ENCODE measurements at regions not wholly inside any gene's neighbourhood (a gene's known extent, or its start where the extent isn't known, plus 50 kb on each side); places are given as distances from the start of the nearest gene placed in this dataset.

DNA sequence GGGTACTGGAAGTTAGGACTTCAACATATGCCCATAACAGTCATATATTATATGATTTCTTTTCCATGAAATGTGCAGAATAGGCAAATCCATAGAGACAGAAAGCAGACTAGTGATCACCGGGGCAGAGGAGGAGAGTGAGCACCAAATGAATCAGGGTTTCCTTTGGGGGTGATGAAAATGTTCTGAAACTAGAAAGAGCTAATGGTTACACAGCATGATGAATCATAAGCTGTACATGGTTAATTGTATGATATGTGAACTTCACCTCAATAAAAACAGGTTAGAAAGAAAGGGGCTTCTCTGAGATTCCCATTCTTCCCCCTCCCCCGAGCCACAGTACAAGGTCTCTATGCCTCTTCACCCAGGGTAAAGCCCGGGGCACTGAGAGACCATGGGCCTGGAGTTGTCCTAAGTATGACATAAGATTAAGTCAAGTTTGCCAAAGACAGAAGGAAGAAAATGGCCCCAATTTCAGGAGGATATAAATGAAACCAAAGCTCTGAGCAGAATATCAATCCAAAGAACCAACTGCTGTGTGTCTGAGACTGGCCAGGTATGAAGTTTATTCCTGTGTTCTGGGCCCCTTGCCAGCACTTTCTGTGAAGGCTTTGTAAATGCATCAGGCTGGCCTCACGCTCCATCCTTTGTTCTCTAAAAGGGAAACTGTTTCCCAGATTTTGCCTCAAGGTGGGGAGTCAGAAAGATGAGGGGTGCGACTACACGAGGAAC is 243.8 kb downstream of the CDK5RAP2 start:
- no peaks in the 10 kb centered on the region for H3K4me1 ChIP-seq (ENCODE audit: control insufficient read depth in 5 of 5, insufficient read depth in 5 of 5, low read length in 5 of 5)
- H3K27ac ChIP-seq (ENCODE audit: low read depth in 1 of 2, low read length in 1 of 2), result no peak overlapping the region

DNA sequence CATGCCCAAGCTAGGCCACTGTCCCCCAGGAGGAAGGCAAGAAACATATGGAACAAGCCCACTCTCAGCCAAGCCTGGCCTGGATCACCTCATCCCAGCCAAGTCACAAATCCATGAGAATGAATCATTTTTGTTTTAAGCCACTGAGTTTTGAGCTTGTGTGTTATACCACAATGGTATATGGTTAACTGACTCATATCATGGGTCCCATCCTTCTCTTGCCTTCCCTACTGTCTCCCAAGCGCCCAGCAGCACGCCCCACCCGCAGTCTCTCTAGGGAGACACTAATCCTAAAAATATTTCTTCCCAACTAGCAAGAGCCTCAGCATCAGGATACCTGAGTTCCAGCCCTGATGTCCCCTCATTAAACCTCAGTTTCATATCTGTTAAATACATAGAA is 248.1 kb downstream of the CDK5RAP2 start:
- WGBS, 2 donors, result 94 to 97% methylated on average over 3 of the region's 3 CpGs
- H3K4me1 ChIP-seq (ENCODE audit: control insufficient read depth in 5 of 5, insufficient read depth in 5 of 5, low read length in 5 of 5), result no peaks in the 10 kb centered on the region
- no peak overlapping the region for H3K4me3 ChIP-seq
- no peak overlapping the region for H3K27ac ChIP-seq (ENCODE audit: low read depth in 1 of 2, low read length in 1 of 2)
- ATAC-seq (ENCODE audit: insufficient read depth, low FRiP score) (no peak), DNase-seq (no peak)
- peaks cover 0 to 3% (median 2%) of the 10 kb centered on the region in 3 donors for H3K27me3 ChIP-seq (ENCODE audit: control insufficient read depth in 3 of 3, insufficient read depth in 3 of 3, low read length in 2 of 3)
- H3K9ac ChIP-seq (ENCODE audit: insufficient read depth in 1 of 2, low read length in 2 of 2), result no peak overlapping the region
- peaks cover 0 to 2% (median 1%) of the 10 kb centered on the region in 4 donors for H3K9me3 ChIP-seq (ENCODE audit: control insufficient read depth in 4 of 4, insufficient read depth in 3 of 4, low read length in 3 of 4)
- no peaks in the 10 kb centered on the region for H3K36me3 ChIP-seq (ENCODE audit: control insufficient read depth in 4 of 4, insufficient read depth in 4 of 4, low read length in 4 of 4)
- TF ChIP-seq, protein P1, sequence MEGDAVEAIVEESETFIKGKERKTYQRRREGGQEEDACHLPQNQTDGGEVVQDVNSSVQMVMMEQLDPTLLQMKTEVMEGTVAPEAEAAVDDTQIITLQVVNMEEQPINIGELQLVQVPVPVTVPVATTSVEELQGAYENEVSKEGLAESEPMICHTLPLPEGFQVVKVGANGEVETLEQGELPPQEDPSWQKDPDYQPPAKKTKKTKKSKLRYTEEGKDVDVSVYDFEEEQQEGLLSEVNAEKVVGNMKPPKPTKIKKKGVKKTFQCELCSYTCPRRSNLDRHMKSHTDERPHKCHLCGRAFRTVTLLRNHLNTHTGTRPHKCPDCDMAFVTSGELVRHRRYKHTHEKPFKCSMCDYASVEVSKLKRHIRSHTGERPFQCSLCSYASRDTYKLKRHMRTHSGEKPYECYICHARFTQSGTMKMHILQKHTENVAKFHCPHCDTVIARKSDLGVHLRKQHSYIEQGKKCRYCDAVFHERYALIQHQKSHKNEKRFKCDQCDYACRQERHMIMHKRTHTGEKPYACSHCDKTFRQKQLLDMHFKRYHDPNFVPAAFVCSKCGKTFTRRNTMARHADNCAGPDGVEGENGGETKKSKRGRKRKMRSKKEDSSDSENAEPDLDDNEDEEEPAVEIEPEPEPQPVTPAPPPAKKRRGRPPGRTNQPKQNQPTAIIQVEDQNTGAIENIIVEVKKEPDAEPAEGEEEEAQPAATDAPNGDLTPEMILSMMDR (IDR thresholded peaks at IDR 0.05; ENCODE audit: control extremely low read depth, extremely low read depth), result no peak

More for the DNA sequence above, 243.8 kb downstream of the CDK5RAP2 start:
- Histone ChIP-seq H3K4me3 (no peak overlapping the region), H3K9me3 (ENCODE audit: control insufficient read depth in 4 of 4, insufficient read depth in 3 of 4, low read length in 3 of 4) (peaks cover 0 to 2% (median 0%) of the 10 kb centered on the region in 4 donors), H3K27me3 (ENCODE audit: control insufficient read depth in 3 of 3, insufficient read depth in 3 of 3, low read length in 2 of 3) (peaks cover 0 to 3% (median 0%) of the 10 kb centered on the region in 3 donors), H3K36me3 (ENCODE audit: control insufficient read depth in 4 of 4, insufficient read depth in 4 of 4, low read length in 4 of 4) (no peaks in the 10 kb centered on the region), H3K9ac (ENCODE audit: insufficient read depth in 1 of 2, low read length in 2 of 2) (no peak overlapping the region)
- DNase-seq (no peak), ATAC-seq (ENCODE audit: insufficient read depth, low FRiP score) (no peak)
- WGBS, 2 donors, result 83 to 87% methylated on average over 6 of the region's 6 CpGs
- TF ChIP-seq, protein P1 (IDR thresholded peaks at IDR 0.05; ENCODE audit: control extremely low read depth, extremely low read depth), result no peak

DNA sequence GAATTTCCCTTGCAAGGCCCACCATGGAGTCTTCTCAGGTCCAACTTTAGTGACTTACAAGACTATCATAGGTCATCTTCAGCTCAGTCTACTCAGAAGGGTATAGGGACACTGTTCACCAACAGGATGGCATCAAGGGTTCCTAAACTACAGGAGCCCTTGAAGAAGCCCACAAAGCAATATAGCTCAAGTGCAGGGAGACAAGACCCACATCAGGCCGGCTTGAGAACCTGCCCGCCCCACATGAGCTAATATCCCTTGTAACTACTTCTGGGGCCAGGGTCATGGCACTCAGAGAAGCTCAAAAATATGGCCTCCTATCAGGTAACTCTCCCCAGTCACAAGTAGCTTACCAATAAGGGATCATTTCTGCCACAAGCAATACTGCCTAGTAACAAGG is 249.9 kb downstream of the CDK5RAP2 start:
- no peak overlapping the region for H3K4me3 ChIP-seq
- DNase-seq (no peak), ATAC-seq (ENCODE audit: insufficient read depth, low FRiP score) (no peak)
- H3K4me1 ChIP-seq (ENCODE audit: control insufficient read depth in 5 of 5, insufficient read depth in 5 of 5, low read length in 5 of 5), result no peaks in the 10 kb centered on the region
- WGBS, 2 donors, result 96 to 100% methylated on average over 2 of the region's 2 CpGs
- peaks cover 0 to 3% (median 2%) of the 10 kb centered on the region in 3 donors for H3K27me3 ChIP-seq (ENCODE audit: control insufficient read depth in 3 of 3, insufficient read depth in 3 of 3, low read length in 2 of 3)
- no peak overlapping the region for H3K27ac ChIP-seq (ENCODE audit: low read depth in 1 of 2, low read length in 1 of 2)
- TF ChIP-seq, protein P1 (IDR thresholded peaks at IDR 0.05; ENCODE audit: control extremely low read depth, extremely low read depth), result no peak
- no peak overlapping the region for H3K9ac ChIP-seq (ENCODE audit: insufficient read depth in 1 of 2, low read length in 2 of 2)
- H3K9me3 ChIP-seq (ENCODE audit: control insufficient read depth in 4 of 4, insufficient read depth in 3 of 4, low read length in 3 of 4), result peaks cover 0 to 2% (median 1%) of the 10 kb centered on the region in 4 donors
- no peaks in the 10 kb centered on the region for H3K36me3 ChIP-seq (ENCODE audit: control insufficient read depth in 4 of 4, insufficient read depth in 4 of 4, low read length in 4 of 4)

Measured in lung (tissue), 11 donors.